ENCODE measurements at regions not wholly inside any gene's neighbourhood (a gene's known extent, or its start where the extent isn't known, plus 50 kb on each side); places are given as distances from the start of the nearest gene placed in this dataset.

DNA sequence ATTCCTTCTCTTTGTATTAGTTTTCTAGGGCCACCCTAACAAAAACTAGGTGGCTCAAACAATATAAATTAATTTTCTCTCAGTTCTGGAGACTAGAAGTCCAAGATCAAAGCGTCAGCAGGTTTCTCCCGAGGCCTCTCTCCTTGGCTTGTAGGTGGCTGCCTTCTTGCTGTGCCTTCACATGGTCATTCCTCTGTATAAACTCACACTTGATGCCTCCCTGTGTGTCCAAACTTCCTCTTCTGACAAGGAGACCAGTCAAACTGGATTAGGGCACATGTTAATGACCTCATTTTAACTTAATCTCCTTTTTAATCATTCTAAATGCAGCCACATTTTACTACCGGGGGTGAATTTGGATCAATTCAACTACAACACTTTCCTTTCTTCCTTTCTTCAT, 691.1 kb downstream of the DIPK2A start:
- Histone ChIP-seq H3K27ac (no peak overlapping the region), H3K36me3 (no peaks in the 10 kb centered on the region), H3K4me3 (no peak overlapping the region), H3K9me3 (no peaks in the 10 kb centered on the region), H3K4me1 (no peaks in the 10 kb centered on the region), H3K27me3 (no peaks in the 10 kb centered on the region)
- 77 to 90% methylated on average over 3 of the region's 3 CpGs for WGBS, 2 donors
- DNase-seq (ENCODE audit: low spot score in 2 of 2): no peak
- TF ChIP-seq POLR2A (IDR thresholded peaks at IDR 0.05) (no peak), EP300 (IDR thresholded peaks at IDR 0.05) (no peak)
- TF ChIP-seq, protein P1, sequence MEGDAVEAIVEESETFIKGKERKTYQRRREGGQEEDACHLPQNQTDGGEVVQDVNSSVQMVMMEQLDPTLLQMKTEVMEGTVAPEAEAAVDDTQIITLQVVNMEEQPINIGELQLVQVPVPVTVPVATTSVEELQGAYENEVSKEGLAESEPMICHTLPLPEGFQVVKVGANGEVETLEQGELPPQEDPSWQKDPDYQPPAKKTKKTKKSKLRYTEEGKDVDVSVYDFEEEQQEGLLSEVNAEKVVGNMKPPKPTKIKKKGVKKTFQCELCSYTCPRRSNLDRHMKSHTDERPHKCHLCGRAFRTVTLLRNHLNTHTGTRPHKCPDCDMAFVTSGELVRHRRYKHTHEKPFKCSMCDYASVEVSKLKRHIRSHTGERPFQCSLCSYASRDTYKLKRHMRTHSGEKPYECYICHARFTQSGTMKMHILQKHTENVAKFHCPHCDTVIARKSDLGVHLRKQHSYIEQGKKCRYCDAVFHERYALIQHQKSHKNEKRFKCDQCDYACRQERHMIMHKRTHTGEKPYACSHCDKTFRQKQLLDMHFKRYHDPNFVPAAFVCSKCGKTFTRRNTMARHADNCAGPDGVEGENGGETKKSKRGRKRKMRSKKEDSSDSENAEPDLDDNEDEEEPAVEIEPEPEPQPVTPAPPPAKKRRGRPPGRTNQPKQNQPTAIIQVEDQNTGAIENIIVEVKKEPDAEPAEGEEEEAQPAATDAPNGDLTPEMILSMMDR (IDR thresholded peaks at IDR 0.05): no peak

DNA sequence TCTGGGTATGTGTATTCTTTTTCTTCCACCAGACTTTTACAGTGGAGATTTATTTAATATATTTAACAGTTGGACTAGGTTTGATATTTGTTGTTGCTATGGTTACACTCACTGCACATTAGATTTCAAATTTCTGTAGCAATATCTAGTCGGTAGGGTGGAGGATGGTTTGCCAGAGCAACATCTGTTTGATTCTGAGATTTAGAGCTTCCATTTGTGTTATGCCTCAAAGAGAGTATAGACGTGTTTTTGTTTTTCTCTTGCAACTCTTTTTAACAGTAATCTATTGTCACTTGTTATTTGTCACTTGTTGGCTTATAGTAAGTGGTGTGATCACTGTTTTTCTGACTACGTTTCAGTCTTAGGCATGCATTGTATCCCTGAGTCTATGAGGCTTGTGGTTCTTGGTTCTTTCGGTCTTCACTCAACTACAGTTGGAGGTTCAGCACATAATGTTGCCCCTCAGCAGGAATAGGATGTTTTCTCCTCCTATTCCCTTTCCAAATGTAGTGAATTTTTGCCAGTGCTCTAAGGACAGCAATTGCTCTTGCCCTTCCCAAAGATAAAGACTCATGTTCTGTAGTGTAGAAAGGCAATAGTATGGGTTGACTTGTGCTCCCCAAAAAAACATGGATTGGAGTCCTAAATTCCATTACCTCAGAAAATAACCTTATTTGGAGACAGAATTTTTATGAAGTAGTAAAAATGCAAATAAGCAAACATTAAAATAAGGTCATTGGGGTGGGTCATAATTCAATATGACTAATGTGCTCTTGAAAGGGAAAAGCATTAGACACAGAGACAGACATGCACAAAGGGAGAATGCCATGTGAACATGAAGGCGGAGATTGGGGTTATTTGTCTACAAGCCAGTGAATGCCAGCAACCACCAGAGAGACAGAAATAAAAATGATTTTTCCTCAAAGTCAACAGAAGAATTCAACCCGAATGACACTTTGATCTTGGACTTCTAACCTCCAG, 692.1 kb downstream of the DIPK2A start:
- no peaks in the 10 kb centered on the region for H3K9me3 ChIP-seq
- H3K27me3 ChIP-seq: no peaks in the 10 kb centered on the region
- H3K4me1 ChIP-seq: no peaks in the 10 kb centered on the region
- no peak for DNase-seq (ENCODE audit: low spot score in 2 of 2)
- 53 to 55% methylated on average over 6 of the region's 6 CpGs for WGBS, 2 donors
- TF ChIP-seq EP300 (IDR thresholded peaks at IDR 0.05) (no peak), POLR2A (IDR thresholded peaks at IDR 0.05) (no peak)
- TF ChIP-seq, protein P1 (IDR thresholded peaks at IDR 0.05): no peak
- no peak overlapping the region for H3K4me3 ChIP-seq
- no peaks in the 10 kb centered on the region for H3K36me3 ChIP-seq
- H3K27ac ChIP-seq: no peak overlapping the region

DNA sequence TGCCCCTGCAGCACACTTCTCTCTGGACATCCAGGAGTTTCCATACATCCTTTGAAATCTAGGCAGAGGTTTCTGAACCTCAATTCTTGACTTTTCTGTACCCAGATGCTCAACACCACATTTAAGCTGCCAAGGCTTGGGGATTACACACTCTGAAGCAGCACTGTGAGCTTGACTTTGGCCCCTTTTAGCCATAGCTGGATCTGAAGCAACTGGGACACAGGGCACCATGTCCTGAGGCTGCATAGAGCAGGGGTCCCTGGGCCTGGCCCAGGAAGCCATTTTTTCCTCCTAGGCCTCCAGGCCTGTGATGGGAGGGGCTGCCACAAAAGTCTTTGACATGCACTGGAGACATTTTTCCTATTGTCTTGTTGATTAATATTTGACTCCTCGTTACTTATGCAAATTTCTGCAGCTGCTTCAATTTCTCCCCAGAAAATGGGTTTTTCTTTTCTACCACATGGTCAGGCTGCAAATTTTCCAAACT, 694.0 kb downstream of the DIPK2A start:
- WGBS, 2 donors: 71 to 86% methylated on average over 1 of the region's 1 CpG
- no peak for DNase-seq (ENCODE audit: low spot score in 2 of 2)
- TF ChIP-seq POLR2A (IDR thresholded peaks at IDR 0.05): no peak
- TF ChIP-seq, protein P1 (IDR thresholded peaks at IDR 0.05): no peak
- TF ChIP-seq EP300 (IDR thresholded peaks at IDR 0.05): no peak
- Histone ChIP-seq H3K9me3 (no peaks in the 10 kb centered on the region), H3K36me3 (no peaks in the 10 kb centered on the region), H3K27ac (no peak overlapping the region), H3K4me1 (no peaks in the 10 kb centered on the region), H3K27me3 (no peaks in the 10 kb centered on the region), H3K4me3 (no peak overlapping the region)

GRCh38 chr3:144670571-144670970, 698.9 kb downstream of the DIPK2A start:
- Histone ChIP-seq H3K27me3 (no peaks in the 10 kb centered on the region), H3K27ac (no peak overlapping the region), H3K4me1 (no peaks in the 10 kb centered on the region), H3K4me3 (no peak overlapping the region), H3K9me3 (no peaks in the 10 kb centered on the region), H3K36me3 (no peaks in the 10 kb centered on the region)
- DNase-seq (ENCODE audit: low spot score in 2 of 2): no peak
- TF ChIP-seq EP300 (IDR thresholded peaks at IDR 0.05) (no peak), POLR2A (IDR thresholded peaks at IDR 0.05) (no peak)
- TF ChIP-seq, protein P1 (IDR thresholded peaks at IDR 0.05): no peak
- WGBS, 2 donors: 91 to 97% methylated on average over 3 of the region's 3 CpGs

DNA sequence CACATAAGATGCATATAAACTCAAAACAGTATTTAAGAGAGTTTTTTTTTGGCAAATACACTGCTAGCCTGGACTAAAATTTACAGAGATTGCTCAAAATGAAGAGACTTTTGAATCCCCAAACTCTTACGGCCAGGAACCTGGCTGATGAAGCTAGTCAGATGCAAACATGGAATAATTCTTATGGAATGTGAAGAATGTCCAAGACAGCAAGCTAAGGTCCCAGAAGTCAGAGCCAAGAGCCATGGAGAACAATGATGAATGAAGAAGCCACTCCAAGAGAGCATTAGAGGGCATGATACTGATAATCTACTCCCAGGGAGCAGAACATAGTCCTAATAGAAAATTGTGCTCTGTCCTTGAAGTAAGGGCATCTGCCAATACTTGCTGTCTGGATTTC, 705.5 kb downstream of the DIPK2A start:
- no peak for DNase-seq (ENCODE audit: low spot score in 2 of 2)
- Histone ChIP-seq H3K27me3 (no peaks in the 10 kb centered on the region), H3K4me3 (no peak overlapping the region), H3K36me3 (no peaks in the 10 kb centered on the region), H3K27ac (no peak overlapping the region), H3K4me1 (no peaks in the 10 kb centered on the region), H3K9me3 (no peaks in the 10 kb centered on the region)
- WGBS, 2 donors: 24 to 30% methylated on average over 1 of the region's 1 CpG
- TF ChIP-seq, protein P1 (IDR thresholded peaks at IDR 0.05): no peak
- TF ChIP-seq EP300 (IDR thresholded peaks at IDR 0.05) (no peak), POLR2A (IDR thresholded peaks at IDR 0.05) (no peak)

All from tibial nerve (tissue), 4 donors.